Breast epithelium (tissue), 3 donors: ENCODE measurements at regions not wholly inside any gene's neighbourhood (a gene's known extent, or its start where the extent isn't known, plus 50 kb on each side); places are given as distances from the start of the nearest gene placed in this dataset.

Source experiments
- CTCF ChIP-seq, 3 donors: fragments of 450-650 bp; IDR thresholded peaks; one replicate each; pipeline ENCODE4 v1.5.1; 2016 to 2017; ENCODE audit warnings: antibody characterized with exemption in 3 of 3, mild to moderate bottlenecking in 3 of 3, moderate library complexity in 3 of 3
- POLR2A ChIP-seq: fragments of 450-650 bp; IDR thresholded peaks from one replicate; pipeline ENCODE4 v1.6.1; 2016; ENCODE audit warnings: antibody characterized with exemption, mild to moderate bottlenecking, moderate library complexity
- POLR2AphosphoS5 ChIP-seq, 3 donors: sonication (generic); formaldehyde crosslinking; IDR thresholded peaks; one replicate each; pipeline ENCODE4 v1.6.1; 2017; ENCODE audit warnings: antibody characterized with exemption in 3 of 3

- TF ChIP-seq POLR2A (no peak), CTCF (IDR thresholded peaks at IDR 0.05) (no peak), POLR2AphosphoS5 (IDR thresholded peaks at IDR 0.05) (no peak)
Measured at GRCh38 chr16:56048425-56049105, 142.7 kb upstream of the GNAO1 start.
